Lung (tissue), 11 donors: ENCODE measurements at regions not wholly inside any gene's neighbourhood (a gene's known extent, or its start where the extent isn't known, plus 50 kb on each side); places are given as distances from the start of the nearest gene placed in this dataset.

ENCODE experiments used
- ATAC-seq: fragments of 200-7000 bp; cut with Tn5 transposase; one replicate; pipeline ENCODE4 v1.9.1; 2020; ENCODE audit warnings: moderate number of reproducible peaks; ENCODE audit not compliant: insufficient read depth, low FRiP score
- DNase-seq, 3 donors: peaks; one replicate each; pipeline ENCODE4 v3.0.0-alpha.2; 2013 to 2017
- H3K27ac ChIP-seq, 2 donors: one replicate each; pipeline ENCODE4 v1.5.1; 2013; ENCODE audit warnings: mild to moderate bottlenecking in 2 of 2, moderate library complexity in 2 of 2, control low read depth in 1 of 2, inconsistent platforms in 1 of 2, low read depth in 1 of 2, low read length in 1 of 2
- H3K27me3 ChIP-seq, 3 donors: one replicate each; pipeline ENCODE4 v1.5.1; 2013; ENCODE audit warnings: low read length in 2 of 3; ENCODE audit not compliant: control insufficient read depth in 3 of 3, insufficient read depth in 3 of 3
- H3K36me3 ChIP-seq, 4 donors: one replicate each; pipeline ENCODE4 v1.5.1; 2013; ENCODE audit warnings: low read length in 4 of 4, mild to moderate bottlenecking in 1 of 4, moderate library complexity in 1 of 4; ENCODE audit not compliant: control insufficient read depth in 4 of 4, insufficient read depth in 4 of 4
- H3K4me1 ChIP-seq, 5 donors: one replicate each; pipeline ENCODE4 v1.5.1; 2013; ENCODE audit warnings: low read length in 5 of 5, mild to moderate bottlenecking in 2 of 5, moderate library complexity in 1 of 5; ENCODE audit not compliant: control insufficient read depth in 5 of 5, insufficient read depth in 5 of 5
- H3K4me3 ChIP-seq: one replicate; pipeline ENCODE4 v1.5.1; 2013; ENCODE audit warnings: mild to moderate bottlenecking, control low read depth, moderate library complexity
- H3K9ac ChIP-seq, 2 donors: one replicate each; pipeline ENCODE4 v1.5.1; 2013; ENCODE audit warnings: low read length in 2 of 2, control low read depth in 1 of 2; ENCODE audit not compliant: insufficient read depth in 1 of 2
- H3K9me3 ChIP-seq, 4 donors: one replicate each; pipeline ENCODE4 v1.5.1; 2013; ENCODE audit warnings: low read length in 3 of 4, mild to moderate bottlenecking in 1 of 4, moderate library complexity in 1 of 4; ENCODE audit not compliant: control insufficient read depth in 4 of 4, insufficient read depth in 3 of 4
- WGBS, 2 donors: extraction: QIAGEN DNeasy Blood & Tissue Kit; methylation state at CpG; one replicate each; pipeline ENCODE4 v1.1.7; 2013; 5-methylcytosine and 5-hydroxymethylcytosine counted together
- TF ChIP-seq, protein P1 (sequence below): IDR thresholded peaks from 2 replicates; pipeline ENCODE4 v1.5.1; 2012; ENCODE audit warnings: mild to moderate bottlenecking; ENCODE audit errors: control extremely low read depth, extremely low read depth
- donor health status: control.
- donor health status: control.
- donor health status: Bipolar disorder and iron deficiency.
- donor health status: healthy.
- donor health status: DM: yes; HTN: yes; CAD: no.

DNA sequence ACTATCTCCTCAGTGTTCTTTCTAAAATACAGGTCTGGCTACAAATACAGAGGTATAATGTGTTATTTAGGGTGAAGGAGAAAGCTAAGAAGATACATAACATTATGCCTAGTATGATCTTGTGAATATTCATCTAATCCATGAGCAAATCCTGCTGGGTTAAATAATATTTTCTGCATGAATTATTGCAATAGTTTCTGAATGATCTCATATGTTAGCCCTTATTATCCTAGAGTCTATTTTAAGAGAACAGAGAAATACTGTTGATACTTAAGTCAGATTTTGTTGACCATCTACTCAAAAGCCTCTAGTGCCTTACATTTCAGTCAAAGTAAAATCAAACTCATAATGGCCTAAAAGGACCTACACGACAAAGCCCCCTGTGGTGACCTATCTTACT is 382.3 kb downstream of the FIGN start:
- Histone ChIP-seq H3K27ac (no peak overlapping the region), H3K4me3 (no peak overlapping the region), H3K9ac (no peak overlapping the region), H3K4me1 (peaks cover 0 to 15% (median 5%) of the 10 kb centered on the region in 5 donors), H3K27me3 (no peaks in the 10 kb centered on the region), H3K36me3 (no peaks in the 10 kb centered on the region), H3K9me3 (no peaks in the 10 kb centered on the region)
- TF ChIP-seq, protein P1, sequence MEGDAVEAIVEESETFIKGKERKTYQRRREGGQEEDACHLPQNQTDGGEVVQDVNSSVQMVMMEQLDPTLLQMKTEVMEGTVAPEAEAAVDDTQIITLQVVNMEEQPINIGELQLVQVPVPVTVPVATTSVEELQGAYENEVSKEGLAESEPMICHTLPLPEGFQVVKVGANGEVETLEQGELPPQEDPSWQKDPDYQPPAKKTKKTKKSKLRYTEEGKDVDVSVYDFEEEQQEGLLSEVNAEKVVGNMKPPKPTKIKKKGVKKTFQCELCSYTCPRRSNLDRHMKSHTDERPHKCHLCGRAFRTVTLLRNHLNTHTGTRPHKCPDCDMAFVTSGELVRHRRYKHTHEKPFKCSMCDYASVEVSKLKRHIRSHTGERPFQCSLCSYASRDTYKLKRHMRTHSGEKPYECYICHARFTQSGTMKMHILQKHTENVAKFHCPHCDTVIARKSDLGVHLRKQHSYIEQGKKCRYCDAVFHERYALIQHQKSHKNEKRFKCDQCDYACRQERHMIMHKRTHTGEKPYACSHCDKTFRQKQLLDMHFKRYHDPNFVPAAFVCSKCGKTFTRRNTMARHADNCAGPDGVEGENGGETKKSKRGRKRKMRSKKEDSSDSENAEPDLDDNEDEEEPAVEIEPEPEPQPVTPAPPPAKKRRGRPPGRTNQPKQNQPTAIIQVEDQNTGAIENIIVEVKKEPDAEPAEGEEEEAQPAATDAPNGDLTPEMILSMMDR: no peak
- 61 to 73% methylated on average over 1 of the region's 1 CpG for WGBS, 2 donors
- DNase-seq (no peak), ATAC-seq (no peak)

DNA sequence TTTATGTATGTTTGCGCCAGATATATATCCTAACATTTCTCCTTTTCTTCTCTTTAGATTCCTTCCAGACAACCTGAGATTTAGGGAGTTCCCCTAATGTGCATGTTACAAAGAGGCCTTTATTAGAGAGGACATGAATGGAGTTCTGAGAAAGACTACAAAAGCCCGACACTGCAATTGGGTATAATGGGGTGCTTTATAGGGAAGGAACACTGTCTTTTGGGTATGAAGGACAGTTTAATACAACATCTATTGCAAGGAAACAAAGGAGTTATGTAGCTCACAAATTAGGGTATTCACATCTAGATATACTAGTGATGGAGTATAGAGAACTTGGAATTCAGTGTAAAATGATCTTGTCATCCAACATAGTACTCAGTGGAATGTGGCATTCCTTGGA is 383.8 kb downstream of the FIGN start:
- 96 to 97% methylated on average over 2 of the region's 2 CpGs for WGBS, 2 donors
- no peak for ATAC-seq
- H3K9ac ChIP-seq: no peak overlapping the region
- H3K9me3 ChIP-seq: no peaks in the 10 kb centered on the region
- no peaks in the 10 kb centered on the region for H3K27me3 ChIP-seq
- H3K4me3 ChIP-seq: no peak overlapping the region
- peaks cover 2 to 25% (median 5%) of the 10 kb centered on the region in 5 donors for H3K4me1 ChIP-seq
- TF ChIP-seq, protein P1: no peak
- no peaks in the 10 kb centered on the region for H3K36me3 ChIP-seq
- H3K27ac ChIP-seq: no peak overlapping the region
- no peak for DNase-seq

DNA sequence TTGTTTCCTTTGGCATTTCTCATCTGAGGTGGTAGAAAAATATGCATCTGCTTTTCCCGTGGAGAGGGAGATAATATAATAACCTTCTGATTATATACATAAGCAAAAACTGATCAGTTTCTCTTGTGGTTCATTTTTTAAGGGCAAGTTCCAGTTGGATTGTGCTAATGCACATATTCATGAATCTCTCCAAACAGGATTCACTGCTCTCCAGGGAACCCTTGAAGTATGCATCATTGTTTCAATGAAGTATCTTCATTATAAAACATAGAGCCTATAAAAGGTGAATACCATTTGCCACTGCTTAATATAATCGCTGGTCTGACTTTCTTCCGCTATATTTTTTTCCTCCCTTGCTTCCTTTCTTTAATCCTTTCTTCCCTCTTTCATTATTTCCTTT is 384.7 kb downstream of the FIGN start:
- Histone ChIP-seq H3K4me3 (no peak overlapping the region), H3K9me3 (no peaks in the 10 kb centered on the region), H3K27me3 (no peaks in the 10 kb centered on the region), H3K9ac (no peak overlapping the region), H3K4me1 (peaks cover 2 to 25% (median 5%) of the 10 kb centered on the region in 5 donors), H3K27ac (no peak overlapping the region), H3K36me3 (no peaks in the 10 kb centered on the region)
- ATAC-seq (no peak), DNase-seq (no peak)
- WGBS, 2 donors: 91 to 92% methylated on average over 3 of the region's 3 CpGs
- TF ChIP-seq, protein P1: no peak

DNA sequence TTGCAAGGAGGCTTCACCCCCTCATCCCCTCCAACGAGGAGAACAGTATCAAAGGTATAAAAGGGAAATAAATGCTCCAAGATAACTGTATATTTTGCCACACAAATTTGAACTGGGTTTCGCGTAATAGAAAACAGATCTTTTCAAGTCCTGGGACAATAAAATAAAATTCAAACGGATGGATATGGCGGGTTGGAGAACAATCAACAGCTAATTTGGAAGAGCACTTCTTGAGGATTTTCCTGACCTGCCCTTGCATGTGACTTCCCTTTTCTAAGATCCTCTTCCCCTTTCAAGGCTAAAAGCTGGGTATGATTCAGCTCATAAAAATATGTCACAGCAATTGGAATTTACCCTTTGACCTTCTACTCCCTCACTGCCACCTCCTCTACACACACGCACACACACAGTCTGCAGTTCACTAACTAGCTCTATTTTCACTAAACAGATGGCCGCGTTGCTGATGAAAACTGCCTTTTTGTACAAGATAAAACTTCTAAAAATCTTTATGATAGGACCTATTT is 386.9 kb downstream of the FIGN start:
- ATAC-seq (peak; percentile 48), DNase-seq (peak; percentile 35 to 63 (median 62))
- WGBS, 2 donors: 57 to 61% methylated on average over 8 of the region's 8 CpGs

More for the DNA sequence above, 386.9 kb downstream of the FIGN start:
- Histone ChIP-seq H3K9ac (peak overlapping the region in 1 of 2 donors; percentile 40), H3K9me3 (no peaks in the 10 kb centered on the region), H3K27me3 (no peaks in the 10 kb centered on the region), H3K4me3 (no peak overlapping the region), H3K36me3 (no peaks in the 10 kb centered on the region), H3K4me1 (peaks cover 2 to 25% (median 5%) of the 10 kb centered on the region in 5 donors), H3K27ac (peak overlapping the region; percentile 39 to 77)
- TF ChIP-seq, protein P1: no peak
